GM13977 (cell line): ENCODE measurements at regions not wholly inside any gene's neighbourhood (a gene's known extent, or its start where the extent isn't known, plus 50 kb on each side); places are given as distances from the start of the nearest gene placed in this dataset.

Source experiments
- DNase-seq: peaks from one replicate; pipeline ENCODE4 v3.0.0; 2012; ENCODE audit warnings: low spot score
- CTCF ChIP-seq: IDR thresholded peaks from 2 replicates; pipeline ENCODE4 v1.5.1; 2012; ENCODE audit warnings: mild to moderate bottlenecking, control low read depth; ENCODE audit not compliant: insufficient read depth; ENCODE audit errors: extremely low read depth, missing control alignments
- in situ Hi-C: fragments of 300-500 bp; cut with MboI; formaldehyde crosslinking; loops from one replicate; pipeline ENCODE4 v1.12.0; 2022; ENCODE audit warnings: low sequenced_read_pairs, low pct_unique_long_range_greater_than_20kb, mixed read lengths, inconsistent platforms; ENCODE audit not compliant: unreplicated experiment

GRCh38 chr13:50452756-50453155 is 390.7 kb downstream of the DLEU7 start:
- TF ChIP-seq CTCF, result no peak
- in situ Hi-C loops, result no loop called here
- DNase-seq, result no peak

GRCh38 chr13:50453188-50453587 is 390.3 kb downstream of the DLEU7 start:
- TF ChIP-seq CTCF, result no peak

GRCh38 chr13:50456111-50456510 is 387.4 kb downstream of the DLEU7 start:
- no peak for TF ChIP-seq CTCF
- in situ Hi-C loops, result no loop called here
- no peak for DNase-seq

More at GRCh38 chr13:50453188-50453587, 390.3 kb downstream of the DLEU7 start:
- in situ Hi-C loops, result no loop called here
- DNase-seq, result no peak

GRCh38 chr13:50457415-50458393 is 385.8 kb downstream of the DLEU7 start:
- TF ChIP-seq CTCF, result no peak
- no peak for DNase-seq
- in situ Hi-C loops, result no loop called here

- in situ Hi-C loops, result no loop called here
- no peak for TF ChIP-seq CTCF
- DNase-seq, result no peak
Measured at GRCh38 chr13:50459046-50459445, 384.4 kb downstream of the DLEU7 start.

GRCh38 chr13:50459658-50460057 is 383.8 kb downstream of the DLEU7 start:
- TF ChIP-seq CTCF, result no peak
- in situ Hi-C loops, result no loop called here
- no peak for DNase-seq
